ENCODE measurements at regions not wholly inside any gene's neighbourhood (a gene's known extent, or its start where the extent isn't known, plus 50 kb on each side); places are given as distances from the start of the nearest gene placed in this dataset.

DNA sequence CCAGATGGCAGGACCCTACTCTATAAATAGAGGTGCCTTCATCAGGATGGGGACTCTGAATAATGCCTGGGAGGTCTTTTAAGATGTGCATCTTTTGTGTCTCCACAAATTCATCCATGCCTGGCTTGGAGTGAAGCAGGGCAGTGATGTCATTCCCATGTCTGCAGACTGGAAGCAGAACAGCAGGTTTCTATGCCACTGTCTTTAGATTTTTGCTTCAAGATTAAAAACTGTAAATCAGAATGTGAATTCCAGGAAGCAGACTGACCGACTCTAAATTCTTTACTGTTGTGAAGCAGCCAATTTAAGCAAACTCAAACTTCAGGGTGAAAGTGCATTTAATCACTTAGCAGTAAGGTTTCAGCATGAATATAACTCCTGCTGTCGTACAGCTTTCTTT lies 159.3 kb downstream of the SCG2 start:
- H3K36me3 Mint-ChIP-seq: no peaks in the 10 kb centered on the region
- no peak overlapping the region for H3K4me2 ChIP-seq
- no peaks in the 10 kb centered on the region for H3K9me3 ChIP-seq (ENCODE audit: low read depth)
- H2AFZ ChIP-seq (replicated peaks): no peak overlapping the region
- no peaks in the 10 kb centered on the region for H4K20me1 ChIP-seq (ENCODE audit: low read depth)
- TF ChIP-seq EZH2 (IDR thresholded peaks at IDR 0.05) (no peak), EZH2phosphoT487 (IDR thresholded peaks at IDR 0.05) (no peak), CTCF (IDR thresholded peaks at IDR 0.05) (no peak)
- no peak for DNase-seq (ENCODE audit: low spot score)
- no peak overlapping the region for H3K27ac ChIP-seq
- no peak overlapping the region for H3K4me3 Mint-ChIP-seq
- no peaks in the 10 kb centered on the region for H3K79me2 ChIP-seq (ENCODE audit: low read depth)
- no peaks in the 10 kb centered on the region for H3K36me3 ChIP-seq
- peaks cover 4% of the 10 kb centered on the region for H3K9me3 Mint-ChIP-seq
- no peaks in the 10 kb centered on the region for H3F3A ChIP-seq (ENCODE audit: low read depth)
- no peak overlapping the region for H3K4me3 ChIP-seq
- peaks cover 4% of the 10 kb centered on the region for H3K4me1 ChIP-seq
- peaks cover 6% of the 10 kb centered on the region for H3K27me3 ChIP-seq
- peaks cover 2% of the 10 kb centered on the region for H3K27me3 Mint-ChIP-seq (ENCODE audit: insufficient read depth, low read depth)
- peaks cover 15% of the 10 kb centered on the region for H3K4me1 Mint-ChIP-seq
- no peak overlapping the region for H3K27ac Mint-ChIP-seq
- no peak overlapping the region for H3K9ac ChIP-seq

GRCh38 chr2:223450246-223450645 lies 151.9 kb downstream of the SCG2 start:
- H3K36me3 Mint-ChIP-seq: no peaks in the 10 kb centered on the region
- no peak overlapping the region for H3K4me3 Mint-ChIP-seq

DNA sequence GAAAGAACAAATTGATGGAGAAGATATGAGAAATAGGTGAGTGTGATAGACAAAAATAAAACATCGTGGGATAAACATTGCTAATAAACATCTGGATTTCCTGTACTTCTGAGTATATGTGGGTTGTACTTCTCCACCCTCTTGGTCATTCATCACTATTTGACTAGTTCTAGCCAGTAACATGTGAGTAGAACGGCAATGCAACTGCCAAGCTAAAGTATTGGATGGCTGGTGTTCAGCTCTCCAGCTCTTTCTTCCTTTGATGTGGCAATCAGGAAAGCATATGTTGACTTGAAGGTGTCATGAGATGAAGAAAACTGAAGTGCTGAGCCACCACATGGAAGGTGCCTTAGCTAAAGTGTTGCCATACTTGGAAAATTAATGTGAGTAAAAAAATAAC lies 144.9 kb downstream of the SCG2 start:
- no peak overlapping the region for H3K4me3 Mint-ChIP-seq
- Histone ChIP-seq H3K4me1 (no peaks in the 10 kb centered on the region), H3K4me2 (no peak overlapping the region), H3K27me3 (no peaks in the 10 kb centered on the region), H3K79me2 (ENCODE audit: low read depth) (no peaks in the 10 kb centered on the region), H3K9ac (no peak overlapping the region), H3K9me3 (ENCODE audit: low read depth) (no peaks in the 10 kb centered on the region), H3K27ac (no peak overlapping the region), H2AFZ (replicated peaks) (no peak overlapping the region), H4K20me1 (ENCODE audit: low read depth) (no peaks in the 10 kb centered on the region), H3F3A (ENCODE audit: low read depth) (no peaks in the 10 kb centered on the region), H3K36me3 (no peaks in the 10 kb centered on the region), H3K4me3 (no peak overlapping the region)
- no peaks in the 10 kb centered on the region for H3K36me3 Mint-ChIP-seq
- H3K27ac Mint-ChIP-seq: no peak overlapping the region
- H3K4me1 Mint-ChIP-seq: peaks cover 2% of the 10 kb centered on the region
- no peaks in the 10 kb centered on the region for H3K27me3 Mint-ChIP-seq (ENCODE audit: insufficient read depth, low read depth)
- TF ChIP-seq EZH2 (IDR thresholded peaks at IDR 0.05) (no peak), CTCF (IDR thresholded peaks at IDR 0.05) (no peak), EZH2phosphoT487 (IDR thresholded peaks at IDR 0.05) (no peak)
- peaks cover 4% of the 10 kb centered on the region for H3K9me3 Mint-ChIP-seq
- DNase-seq (ENCODE audit: low spot score): no peak

More at GRCh38 chr2:223450246-223450645, 151.9 kb downstream of the SCG2 start:
- H3K4me3 ChIP-seq: no peak overlapping the region
- H3K36me3 ChIP-seq: no peaks in the 10 kb centered on the region
- no peaks in the 10 kb centered on the region for H3K9me3 ChIP-seq (ENCODE audit: low read depth)
- no peaks in the 10 kb centered on the region for H3K79me2 ChIP-seq (ENCODE audit: low read depth)
- no peak overlapping the region for H3K27ac Mint-ChIP-seq
- no peaks in the 10 kb centered on the region for H3K27me3 ChIP-seq
- DNase-seq (ENCODE audit: low spot score): no peak
- H3K27me3 Mint-ChIP-seq (ENCODE audit: insufficient read depth, low read depth): peaks cover 2% of the 10 kb centered on the region
- H3K9me3 Mint-ChIP-seq: peaks cover 6% of the 10 kb centered on the region
- no peak for TF ChIP-seq EZH2 (IDR thresholded peaks at IDR 0.05)
- no peak for TF ChIP-seq EZH2phosphoT487 (IDR thresholded peaks at IDR 0.05)
- TF ChIP-seq CTCF (IDR thresholded peaks at IDR 0.05): no peak
- no peaks in the 10 kb centered on the region for H3K4me1 ChIP-seq
- no peak overlapping the region for H3K9ac ChIP-seq
- H2AFZ ChIP-seq (replicated peaks): no peak overlapping the region
- no peaks in the 10 kb centered on the region for H4K20me1 ChIP-seq (ENCODE audit: low read depth)
- no peak overlapping the region for H3K27ac ChIP-seq
- peaks cover 3% of the 10 kb centered on the region for H3K4me1 Mint-ChIP-seq
- no peak overlapping the region for H3K4me2 ChIP-seq
- H3F3A ChIP-seq (ENCODE audit: low read depth): no peaks in the 10 kb centered on the region

All from neural progenitor cell (in vitro differentiated cells).